Stimulated activated memory B cell treated with anti-CD40 and anti-IgM and Interleukin-4, amounts not matched to agents 10 μg/mL and 1 μg/mL and 100 μg/mL, for 72 hours (primary cell): ENCODE measurements at regions not wholly inside any gene's neighbourhood (a gene's known extent, or its start where the extent isn't known, plus 50 kb on each side); places are given as distances from the start of the nearest gene placed in this dataset.
"Not testable (repeated sequence)": the region's sequence is repeated elsewhere in the genome, so short reads cannot be mapped to it uniquely, and the experiment has no call there.

ENCODE experiments used
- ATAC-seq: fragments of 150-1000 bp; cut with Tn5 transposase; 2 replicates; pipeline ENCODE4 v1.10.0; 2021
- H3K27ac Mint-ChIP-seq: one replicate; pipeline ENCODE4 v1.8.0; 2022; ENCODE audit warnings: mild to moderate bottlenecking, mixed read lengths
- H3K27me3 Mint-ChIP-seq: one replicate; pipeline ENCODE4 v1.8.0; 2022; ENCODE audit warnings: mixed read lengths
- H3K36me3 Mint-ChIP-seq: one replicate; pipeline ENCODE4 v1.8.0; 2022; ENCODE audit warnings: mixed read lengths
- H3K4me1 Mint-ChIP-seq: one replicate; pipeline ENCODE4 v1.8.0; 2022; ENCODE audit warnings: mixed read lengths
- H3K4me3 Mint-ChIP-seq: one replicate; pipeline ENCODE4 v1.8.0; 2022; ENCODE audit warnings: mild to moderate bottlenecking, moderate library complexity, mixed read lengths
- H3K9me3 Mint-ChIP-seq: one replicate; pipeline ENCODE4 v1.8.0; 2022; ENCODE audit warnings: mixed read lengths

GRCh38 chr6:10098756-10099528 is 315.9 kb downstream of the TFAP2A start:
- no peak for ATAC-seq
- no peaks in the 10 kb centered on the region for H3K4me1 Mint-ChIP-seq
- no peak overlapping the region for H3K4me3 Mint-ChIP-seq
- H3K27me3 Mint-ChIP-seq, result no peaks in the 10 kb centered on the region
- peaks cover 11% of the 10 kb centered on the region for H3K9me3 Mint-ChIP-seq
- H3K27ac Mint-ChIP-seq, result no peak overlapping the region
- H3K36me3 Mint-ChIP-seq, result no peaks in the 10 kb centered on the region

GRCh38 chr6:10093282-10093681 is 321.6 kb downstream of the TFAP2A start:
- peaks cover 23% of the 10 kb centered on the region for H3K9me3 Mint-ChIP-seq
- no peaks in the 10 kb centered on the region for H3K36me3 Mint-ChIP-seq
- no peak overlapping the region for H3K27ac Mint-ChIP-seq
- no peaks in the 10 kb centered on the region for H3K4me1 Mint-ChIP-seq
- H3K27me3 Mint-ChIP-seq, result no peaks in the 10 kb centered on the region
- no peak for ATAC-seq
- H3K4me3 Mint-ChIP-seq, result no peak overlapping the region

- H3K27me3 Mint-ChIP-seq, result no peaks in the 10 kb centered on the region
- H3K4me1 Mint-ChIP-seq, result no peaks in the 10 kb centered on the region
- no peak overlapping the region for H3K27ac Mint-ChIP-seq
- no peaks in the 10 kb centered on the region for H3K9me3 Mint-ChIP-seq
- no peak overlapping the region for H3K4me3 Mint-ChIP-seq
- H3K36me3 Mint-ChIP-seq, result no peaks in the 10 kb centered on the region
- no peak for ATAC-seq
Observed at GRCh38 chr6:10084111-10084986, 330.5 kb downstream of the TFAP2A start.

- Mint-ChIP-seq H3K36me3 (no peaks in the 10 kb centered on the region), H3K27ac (no peak overlapping the region), H3K27me3 (no peaks in the 10 kb centered on the region), H3K4me3 (no peak overlapping the region), H3K4me1 (no peaks in the 10 kb centered on the region), H3K9me3 (no peaks in the 10 kb centered on the region)
- no peak for ATAC-seq
Observed at GRCh38 chr6:10082385-10082784, 332.5 kb downstream of the TFAP2A start.

- Mint-ChIP-seq H3K27me3 (no peaks in the 10 kb centered on the region), H3K27ac (no peak overlapping the region), H3K4me3 (no peak overlapping the region), H3K4me1 (no peaks in the 10 kb centered on the region), H3K9me3 (no peaks in the 10 kb centered on the region), H3K36me3 (no peaks in the 10 kb centered on the region)
- no peak for ATAC-seq
Observed at GRCh38 chr6:10081957-10082356, 332.9 kb downstream of the TFAP2A start.

GRCh38 chr6:10081075-10081474 is 333.8 kb downstream of the TFAP2A start:
- Mint-ChIP-seq H3K36me3 (no peaks in the 10 kb centered on the region), H3K27me3 (no peaks in the 10 kb centered on the region), H3K4me3 (no peak overlapping the region), H3K9me3 (no peaks in the 10 kb centered on the region), H3K4me1 (no peaks in the 10 kb centered on the region), H3K27ac (no peak overlapping the region)
- ATAC-seq, result peak; percentile 47

GRCh38 chr6:10080561-10080960 is 334.3 kb downstream of the TFAP2A start:
- no peaks in the 10 kb centered on the region for H3K36me3 Mint-ChIP-seq
- H3K27me3 Mint-ChIP-seq, result no peaks in the 10 kb centered on the region
- ATAC-seq, result no peak
- H3K4me1 Mint-ChIP-seq, result no peaks in the 10 kb centered on the region
- H3K9me3 Mint-ChIP-seq, result no peaks in the 10 kb centered on the region
- no peak overlapping the region for H3K4me3 Mint-ChIP-seq
- H3K27ac Mint-ChIP-seq, result no peak overlapping the region

- no peaks in the 10 kb centered on the region for H3K27me3 Mint-ChIP-seq
- no peaks in the 10 kb centered on the region for H3K4me1 Mint-ChIP-seq
- no peaks in the 10 kb centered on the region for H3K9me3 Mint-ChIP-seq
- no peaks in the 10 kb centered on the region for H3K36me3 Mint-ChIP-seq
- H3K27ac Mint-ChIP-seq, result no peak overlapping the region
- ATAC-seq, result no peak
- no peak overlapping the region for H3K4me3 Mint-ChIP-seq
Observed at GRCh38 chr6:10078581-10078980, 336.3 kb downstream of the TFAP2A start.

- not testable (repeated sequence) for H3K9me3 Mint-ChIP-seq, H3K4me1 Mint-ChIP-seq, H3K36me3 Mint-ChIP-seq, ATAC-seq, H3K27ac Mint-ChIP-seq, H3K4me3 Mint-ChIP-seq, H3K27me3 Mint-ChIP-seq
Observed at GRCh38 chr6:10074726-10075125, 340.1 kb downstream of the TFAP2A start.

- no peak for ATAC-seq
- Mint-ChIP-seq H3K4me1 (no peaks in the 10 kb centered on the region), H3K36me3 (no peaks in the 10 kb centered on the region), H3K4me3 (no peak overlapping the region), H3K27me3 (no peaks in the 10 kb centered on the region), H3K9me3 (no peaks in the 10 kb centered on the region), H3K27ac (no peak overlapping the region)
Observed at GRCh38 chr6:10073341-10073740, 341.5 kb downstream of the TFAP2A start.

GRCh38 chr6:10071631-10072220 is 343.1 kb downstream of the TFAP2A start:
- H3K4me3 Mint-ChIP-seq, result no peak overlapping the region
- H3K4me1 Mint-ChIP-seq, result no peaks in the 10 kb centered on the region
- H3K27ac Mint-ChIP-seq, result no peak overlapping the region
- no peak for ATAC-seq
- H3K9me3 Mint-ChIP-seq, result no peaks in the 10 kb centered on the region
- no peaks in the 10 kb centered on the region for H3K27me3 Mint-ChIP-seq
- no peaks in the 10 kb centered on the region for H3K36me3 Mint-ChIP-seq

GRCh38 chr6:10060004-10060403 is 354.9 kb downstream of the TFAP2A start:
- no peak for ATAC-seq
- H3K9me3 Mint-ChIP-seq, result no peaks in the 10 kb centered on the region
- H3K36me3 Mint-ChIP-seq, result no peaks in the 10 kb centered on the region
- no peaks in the 10 kb centered on the region for H3K4me1 Mint-ChIP-seq
- H3K27ac Mint-ChIP-seq, result no peak overlapping the region
- no peaks in the 10 kb centered on the region for H3K27me3 Mint-ChIP-seq
- no peak overlapping the region for H3K4me3 Mint-ChIP-seq

- peaks cover 25% of the 10 kb centered on the region for H3K9me3 Mint-ChIP-seq
Observed at GRCh38 chr6:10054672-10055071, 360.2 kb downstream of the TFAP2A start.

GRCh38 chr6:10051283-10051682 is 363.6 kb downstream of the TFAP2A start:
- H3K4me3 Mint-ChIP-seq, result no peak overlapping the region
- no peaks in the 10 kb centered on the region for H3K36me3 Mint-ChIP-seq
- ATAC-seq, result no peak
- no peaks in the 10 kb centered on the region for H3K27me3 Mint-ChIP-seq
- peaks cover 25% of the 10 kb centered on the region for H3K9me3 Mint-ChIP-seq
- H3K4me1 Mint-ChIP-seq, result no peaks in the 10 kb centered on the region
- H3K27ac Mint-ChIP-seq, result no peak overlapping the region

More at GRCh38 chr6:10054672-10055071, 360.2 kb downstream of the TFAP2A start:
- H3K27ac Mint-ChIP-seq, result no peak overlapping the region
- H3K4me3 Mint-ChIP-seq, result no peak overlapping the region
- ATAC-seq, result no peak
- no peaks in the 10 kb centered on the region for H3K27me3 Mint-ChIP-seq
- H3K4me1 Mint-ChIP-seq, result no peaks in the 10 kb centered on the region
- H3K36me3 Mint-ChIP-seq, result no peaks in the 10 kb centered on the region

- ATAC-seq, result no peak
- Mint-ChIP-seq H3K4me1 (no peaks in the 10 kb centered on the region), H3K36me3 (no peaks in the 10 kb centered on the region), H3K27ac (no peak overlapping the region), H3K27me3 (no peaks in the 10 kb centered on the region), H3K4me3 (no peak overlapping the region), H3K9me3 (peaks cover 22% of the 10 kb centered on the region)
Observed at GRCh38 chr6:10048370-10049297, 366.2 kb downstream of the TFAP2A start.
